GM23248 (cell line): ENCODE measurements at regions not wholly inside any gene's neighbourhood (a gene's known extent, or its start where the extent isn't known, plus 50 kb on each side); places are given as distances from the start of the nearest gene placed in this dataset.
"Not testable (repeated sequence)": the region's sequence is repeated elsewhere in the genome, so short reads cannot be mapped to it uniquely, and the experiment has no call there.

ENCODE experiments used
- DNase-seq: peaks from one replicate; pipeline ENCODE4 v3.0.0-alpha.2; 2015
- H2AFZ ChIP-seq: fragments of 200-600 bp; sonication (generic); 2 replicates; pipeline ENCODE4 v1.6.1; 2016; ENCODE audit warnings: antibody characterized with exemption
- H3F3A ChIP-seq: fragments of 200-600 bp; sonication (generic); 2 replicates; pipeline ENCODE4 v1.6.1; 2016; ENCODE audit warnings: mild to moderate bottlenecking, antibody characterized with exemption, mixed run types; ENCODE audit not compliant: insufficient read depth
- H3K27ac ChIP-seq: fragments of 200-600 bp; sonication (generic); 2 replicates; pipeline ENCODE4 v1.5.1; 2016; ENCODE audit warnings: mild to moderate bottlenecking
- H3K27me3 ChIP-seq: fragments of 200-600 bp; sonication (generic); replicated peaks from 2 replicates; pipeline ENCODE4 v1.6.1; 2016; ENCODE audit warnings: mild to moderate bottlenecking; ENCODE audit not compliant: insufficient read depth
- H3K36me3 ChIP-seq: fragments of 200-600 bp; sonication (generic); 2 replicates; pipeline ENCODE4 v1.6.1; 2016; ENCODE audit warnings: low read depth, mild to moderate bottlenecking
- H3K4me1 ChIP-seq: fragments of 200-600 bp; sonication (generic); 2 replicates; pipeline ENCODE4 v1.6.1; 2016; ENCODE audit warnings: mild to moderate bottlenecking; ENCODE audit not compliant: insufficient read depth
- H3K4me2 ChIP-seq: fragments of 200-600 bp; sonication (generic); one replicate; pipeline ENCODE4 v1.6.1; 2016; ENCODE audit warnings: mild to moderate bottlenecking; ENCODE audit not compliant: unreplicated experiment
- H3K4me3 ChIP-seq: fragments of 200-600 bp; sonication (generic); 2 replicates; pipeline ENCODE4 v1.5.1; 2016; ENCODE audit warnings: mild to moderate bottlenecking
- H3K79me2 ChIP-seq: fragments of 200-600 bp; sonication (generic); 2 replicates; pipeline ENCODE4 v1.6.1; 2016; ENCODE audit warnings: mild to moderate bottlenecking; ENCODE audit not compliant: insufficient read depth
- H3K9ac ChIP-seq: fragments of 200-600 bp; sonication (generic); 2 replicates; pipeline ENCODE4 v1.6.1; 2016; ENCODE audit warnings: mild to moderate bottlenecking
- H3K9me2 ChIP-seq: fragments of 200-600 bp; sonication (generic); 2 replicates; pipeline ENCODE4 v1.6.1; 2016; ENCODE audit warnings: mixed run types, mild to moderate bottlenecking, moderate library complexity; ENCODE audit not compliant: insufficient read depth
- H3K9me3 ChIP-seq: fragments of 200-600 bp; sonication (generic); one replicate; pipeline ENCODE4 v1.6.1; 2017; ENCODE audit warnings: low read depth
- H4K20me1 ChIP-seq: fragments of 200-600 bp; sonication (generic); 2 replicates; pipeline ENCODE4 v1.6.0; 2016; ENCODE audit not compliant: insufficient read depth
- WGBS, 2 experiments: methylation state at CpG; one replicate each; pipeline ENCODE4 v1.1.6; 2015 to 2017; ENCODE audit warnings: low lambda C conversion rate in 2 of 2, low coverage in 1 of 2; ENCODE audit errors: missing lambda C conversion rate in 2 of 2; 5-methylcytosine and 5-hydroxymethylcytosine counted together
- in situ Hi-C: fragments of 300-500 bp; cut with MboI; formaldehyde crosslinking; loops from 2 replicates; pipeline ENCODE4 v1.15.0; 2020

GRCh38 chr4:49213250-49213649, 227.2 kb downstream of the CWH43 start:
- H3K27ac ChIP-seq = not testable (repeated sequence)

GRCh38 chr4:49213750-49214149, 227.7 kb downstream of the CWH43 start:
- DNase-seq, H4K20me1 ChIP-seq, in situ Hi-C loops, H3K4me2 ChIP-seq, H3K9me2 ChIP-seq, H3K9me3 ChIP-seq, H3K79me2 ChIP-seq, H3K27me3 ChIP-seq, H3K4me3 ChIP-seq, H3K9ac ChIP-seq, H3F3A ChIP-seq, H2AFZ ChIP-seq, H3K36me3 ChIP-seq, H3K4me1 ChIP-seq, H3K27ac ChIP-seq: not testable (repeated sequence)
- 58 to 63% methylated on average over 5 of the region's 5 CpGs for WGBS, 2 experiments

More at GRCh38 chr4:49213250-49213649, 227.2 kb downstream of the CWH43 start:
- H3K4me3 ChIP-seq, H3K4me1 ChIP-seq, H3K36me3 ChIP-seq, H3K4me2 ChIP-seq, H4K20me1 ChIP-seq, H3K9me3 ChIP-seq, H3K27me3 ChIP-seq, DNase-seq, H2AFZ ChIP-seq, H3K9ac ChIP-seq, H3F3A ChIP-seq, H3K9me2 ChIP-seq, in situ Hi-C loops, H3K79me2 ChIP-seq: not testable (repeated sequence)
- WGBS, 2 experiments = 2 to 11% methylated on average over 3 of the region's 3 CpGs

GRCh38 chr4:49214453-49215081, 228.5 kb downstream of the CWH43 start:
- in situ Hi-C loops, H3K27me3 ChIP-seq, H3K4me3 ChIP-seq, H3K9me2 ChIP-seq, H4K20me1 ChIP-seq, H3K4me1 ChIP-seq, H3K9ac ChIP-seq, H3K27ac ChIP-seq, H3F3A ChIP-seq, DNase-seq, H3K9me3 ChIP-seq, H2AFZ ChIP-seq, H3K4me2 ChIP-seq, H3K36me3 ChIP-seq, H3K79me2 ChIP-seq: not testable (repeated sequence)
- WGBS, 2 experiments = 20 to 27% methylated on average over 5 of the region's 5 CpGs

GRCh38 chr4:49215082-49215479, 229.0 kb downstream of the CWH43 start:
- H3K27me3 ChIP-seq, H3F3A ChIP-seq, H3K79me2 ChIP-seq, H4K20me1 ChIP-seq, H3K36me3 ChIP-seq, H3K4me3 ChIP-seq, in situ Hi-C loops, H3K27ac ChIP-seq, H3K4me1 ChIP-seq, H3K9me2 ChIP-seq, H3K9me3 ChIP-seq, DNase-seq, H2AFZ ChIP-seq, H3K4me2 ChIP-seq, H3K9ac ChIP-seq: not testable (repeated sequence)
- 14 to 16% methylated on average over 2 of the region's 2 CpGs for whole genome bisulfite sequencing, 2 experiments

GRCh38 chr4:49216606-49217005, 230.5 kb downstream of the CWH43 start:
- H3F3A ChIP-seq, H2AFZ ChIP-seq, H3K9me3 ChIP-seq, H3K4me3 ChIP-seq, H3K4me1 ChIP-seq, H4K20me1 ChIP-seq, H3K27me3 ChIP-seq, H3K4me2 ChIP-seq, H3K9ac ChIP-seq, H3K9me2 ChIP-seq, in situ Hi-C loops, H3K36me3 ChIP-seq, DNase-seq, H3K79me2 ChIP-seq, H3K27ac ChIP-seq: not testable (repeated sequence)
- WGBS, 2 experiments = 33 to 35% methylated on average over 3 of the region's 3 CpGs
